ENCODE measurements at regions not wholly inside any gene's neighbourhood (a gene's known extent, or its start where the extent isn't known, plus 50 kb on each side); places are given as distances from the start of the nearest gene placed in this dataset.
"Not testable (repeated sequence)": the region's sequence is repeated elsewhere in the genome, so short reads cannot be mapped to it uniquely, and the experiment has no call there.

DNA sequence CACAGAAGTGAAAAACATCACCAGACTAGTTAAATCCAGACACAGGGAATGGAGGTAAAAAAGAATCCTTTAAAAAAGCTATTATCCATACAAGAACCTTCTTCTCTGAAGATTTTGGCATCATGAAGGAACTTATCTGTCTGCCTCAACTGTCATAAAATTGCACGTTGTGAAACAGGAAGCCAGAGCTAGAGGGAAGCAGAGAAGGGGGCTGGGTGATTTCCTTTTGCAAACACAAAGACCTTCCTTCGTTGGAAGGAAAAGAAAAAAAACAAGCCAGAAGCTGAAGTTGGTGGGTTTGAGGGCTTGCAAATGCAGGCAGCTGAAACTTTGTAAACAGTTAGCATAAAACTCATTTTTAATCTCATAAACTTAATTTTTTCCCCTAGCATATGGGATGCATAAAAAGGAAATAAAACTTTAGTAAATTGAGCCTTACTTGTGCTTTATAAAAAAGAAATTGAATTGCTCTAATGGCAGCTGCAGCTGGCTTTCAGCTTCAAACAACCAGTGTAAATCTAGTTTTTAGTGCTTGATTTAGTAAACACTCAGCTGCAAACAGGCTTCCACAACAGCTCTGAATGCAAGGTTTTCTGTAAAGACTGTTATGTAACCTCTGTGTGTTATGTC, 101.6 kb downstream of the OTUD1 start:
- no peak for DNase-seq (ENCODE audit: low read depth)
- H3K4me3 ChIP-seq (ENCODE audit: control insufficient read depth, low read depth, low read length): no peak overlapping the region
- TF ChIP-seq CTCF (conservative IDR thresholded peaks at IDR 0.05; ENCODE audit: control insufficient read depth, insufficient read depth, low read depth, low read length): no peak

GRCh38 chr10:23543691-23544380, 105.0 kb downstream of the OTUD1 start:
- TF ChIP-seq CTCF (conservative IDR thresholded peaks at IDR 0.05; ENCODE audit: control insufficient read depth, insufficient read depth, low read depth, low read length): no peak
- no peak overlapping the region for H3K4me3 ChIP-seq (ENCODE audit: control insufficient read depth, low read depth, low read length)
- no peak for DNase-seq (ENCODE audit: low read depth)

DNA sequence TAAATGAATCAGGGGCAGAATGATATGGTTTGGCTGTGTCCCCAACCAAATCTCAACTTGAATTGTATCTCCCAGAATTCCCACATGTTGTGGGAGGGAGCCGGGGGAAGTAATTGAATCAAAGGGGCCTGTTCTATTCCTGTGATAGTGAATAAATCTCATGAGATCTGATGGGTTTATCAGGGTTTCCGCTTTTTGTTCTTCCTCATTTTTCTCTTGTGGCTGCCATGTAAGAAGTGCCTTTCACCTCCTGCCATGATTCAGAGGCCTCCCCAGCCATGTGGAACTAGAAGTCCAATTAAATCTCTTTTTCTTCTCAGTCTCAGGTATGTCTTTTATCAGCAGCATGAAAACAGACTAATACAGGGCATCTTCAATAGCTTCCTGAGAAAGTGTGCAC, 107.0 kb downstream of the OTUD1 start:
- DNase-seq (ENCODE audit: low read depth); H3K4me3 ChIP-seq (ENCODE audit: control insufficient read depth, low read depth, low read length): not testable (repeated sequence)

DNA sequence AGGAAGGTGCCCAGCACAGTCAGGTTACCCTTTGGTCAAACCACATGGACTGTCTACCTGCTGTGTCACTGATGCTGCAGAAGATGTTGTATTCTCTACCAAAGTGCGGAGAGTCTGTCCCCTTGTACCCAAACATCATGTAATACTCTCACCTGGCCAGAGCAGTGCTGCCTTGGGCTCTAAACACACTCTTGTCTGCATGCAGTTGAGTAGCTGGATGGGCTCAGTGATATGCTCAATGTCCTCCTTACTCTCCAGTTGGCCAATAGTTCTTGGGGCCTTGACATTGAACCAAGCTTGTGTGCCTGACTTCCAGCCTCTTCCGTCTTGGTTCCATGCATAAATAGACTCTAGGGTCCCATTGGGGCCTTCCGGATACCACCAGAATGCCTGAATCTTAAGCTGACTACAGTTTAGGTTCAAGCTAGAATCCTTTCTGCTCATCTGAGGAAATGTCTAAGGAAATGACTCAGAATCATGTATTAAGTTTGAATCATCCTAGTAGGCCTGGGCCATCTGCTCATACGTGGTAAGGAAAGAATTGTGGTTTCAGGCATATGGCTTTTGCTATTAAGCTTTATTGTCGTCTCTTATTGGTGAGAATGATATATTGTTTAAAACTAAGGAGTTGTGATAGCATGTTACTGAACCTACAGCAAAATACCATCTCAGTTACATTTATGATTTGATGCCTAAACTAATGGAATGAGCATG, 118.0 kb downstream of the OTUD1 start:
- TF ChIP-seq CTCF (conservative IDR thresholded peaks at IDR 0.05; ENCODE audit: control insufficient read depth, insufficient read depth, low read depth, low read length): no peak
- no peak overlapping the region for H3K4me3 ChIP-seq (ENCODE audit: control insufficient read depth, low read depth, low read length)
- DNase-seq (ENCODE audit: low read depth): peak; percentile 90

- no peak overlapping the region for H3K4me3 ChIP-seq (ENCODE audit: control insufficient read depth, low read depth, low read length)
- TF ChIP-seq CTCF (conservative IDR thresholded peaks at IDR 0.05; ENCODE audit: control insufficient read depth, insufficient read depth, low read depth, low read length): no peak
Measured at GRCh38 chr10:23557777-23558176, 118.9 kb downstream of the OTUD1 start.

GRCh38 chr10:23558361-23558799, 119.5 kb downstream of the OTUD1 start:
- no peak for TF ChIP-seq CTCF (conservative IDR thresholded peaks at IDR 0.05; ENCODE audit: control insufficient read depth, insufficient read depth, low read depth, low read length)
- DNase-seq (ENCODE audit: low read depth): peak; percentile 74
- no peak overlapping the region for H3K4me3 ChIP-seq (ENCODE audit: control insufficient read depth, low read depth, low read length)

More at GRCh38 chr10:23557777-23558176, 118.9 kb downstream of the OTUD1 start:
- peak; percentile 16 for DNase-seq (ENCODE audit: low read depth)

DNA sequence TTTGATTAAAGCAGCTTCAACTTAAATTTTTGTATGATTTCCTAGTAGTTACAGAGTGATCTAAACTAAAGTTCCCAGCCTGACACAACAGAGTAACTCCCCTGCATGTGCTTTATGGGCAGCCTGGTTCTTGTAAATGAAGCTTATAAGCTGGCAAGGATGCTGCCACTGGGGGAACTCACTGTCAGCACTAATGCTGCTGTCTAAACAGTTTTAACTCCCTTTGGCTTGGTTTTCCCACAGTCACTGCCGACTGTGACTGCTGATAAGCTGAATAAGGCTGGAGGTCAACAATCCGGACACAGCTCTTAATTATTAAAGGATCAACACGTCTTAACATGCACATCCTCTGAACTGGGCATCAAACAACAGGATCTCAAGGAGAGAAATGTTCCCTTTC, 130.1 kb downstream of the OTUD1 start:
- no peak for TF ChIP-seq CTCF (conservative IDR thresholded peaks at IDR 0.05; ENCODE audit: control insufficient read depth, insufficient read depth, low read depth, low read length)
- DNase-seq (ENCODE audit: low read depth): no peak
- H3K4me3 ChIP-seq (ENCODE audit: control insufficient read depth, low read depth, low read length): no peak overlapping the region

Data from fibroblast of mammary gland (primary cell).